SJSA1 (cell line): ENCODE measurements at regions not wholly inside any gene's neighbourhood (a gene's known extent, or its start where the extent isn't known, plus 50 kb on each side); places are given as distances from the start of the nearest gene placed in this dataset.
"Not testable (repeated sequence)": the region's sequence is repeated elsewhere in the genome, so short reads cannot be mapped to it uniquely, and the experiment has no call there.

Experiments used
- DNase-seq, 2 experiments: peaks; one replicate each; pipeline ENCODE4 v3.0.0-alpha.2; 2015 to 2020; ENCODE audit warnings: low spot score in 2 of 2, low read depth in 1 of 2
- H3K27ac ChIP-seq: fragments of 250-450 bp; sonication (Bioruptor Pico); 2 replicates; pipeline ENCODE4 v1.5.1; 2020; ENCODE audit warnings: mild to moderate bottlenecking, moderate library complexity
- H3K27me3 ChIP-seq: fragments of 250-450 bp; sonication (Bioruptor Pico); replicated peaks from 2 replicates; pipeline ENCODE4 v1.5.1; 2020; ENCODE audit warnings: mild to moderate bottlenecking, moderate library complexity
- H3K36me3 ChIP-seq: fragments of 250-450 bp; sonication (Bioruptor Pico); 2 replicates; pipeline ENCODE4 v1.5.1; 2020; ENCODE audit warnings: mild to moderate bottlenecking
- H3K4me1 ChIP-seq: fragments of 250-450 bp; sonication (Bioruptor Pico); replicated peaks from 2 replicates; pipeline ENCODE4 v1.6.1; 2021; ENCODE audit warnings: mild to moderate bottlenecking
- H3K4me3 ChIP-seq: fragments of 250-450 bp; sonication (Bioruptor Pico); 2 replicates; pipeline ENCODE4 v1.5.1; 2020; ENCODE audit warnings: mild to moderate bottlenecking
- H3K9me3 ChIP-seq: fragments of 250-450 bp; sonication (Bioruptor Pico); replicated peaks from 2 replicates; pipeline ENCODE4 v1.5.1; 2020; ENCODE audit warnings: mild to moderate bottlenecking

DNA sequence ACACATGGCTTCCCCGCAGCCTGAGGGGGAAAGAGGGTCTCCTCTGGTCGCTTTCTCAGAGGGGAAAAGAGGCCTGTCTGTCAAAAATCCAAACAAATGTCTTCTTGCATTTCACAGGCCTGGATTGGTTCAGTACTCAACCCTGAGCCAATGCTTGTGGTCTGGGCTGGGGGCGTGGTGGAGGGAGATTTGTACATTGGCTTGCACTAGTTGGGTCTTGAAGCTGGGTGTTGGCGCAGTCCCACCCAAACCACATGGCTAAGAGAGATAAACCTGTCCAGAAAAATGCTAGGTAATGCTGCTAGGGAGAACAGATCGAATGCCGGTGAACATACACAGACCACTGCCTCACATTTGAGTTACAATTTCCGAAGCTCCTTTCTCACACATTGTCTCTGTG lies 461.6 kb downstream of the MED13L start:
- no peak for DNase-seq
- Histone ChIP-seq H3K27me3 (no peaks in the 10 kb centered on the region), H3K9me3 (0 out of 2 replicates have a peak, but pooled peaks cover 2% of the 10 kb centered on the region), H3K27ac (no peak overlapping the region), H3K4me3 (no peak overlapping the region), H3K36me3 (no peaks in the 10 kb centered on the region), H3K4me1 (no peaks in the 10 kb centered on the region)

DNA sequence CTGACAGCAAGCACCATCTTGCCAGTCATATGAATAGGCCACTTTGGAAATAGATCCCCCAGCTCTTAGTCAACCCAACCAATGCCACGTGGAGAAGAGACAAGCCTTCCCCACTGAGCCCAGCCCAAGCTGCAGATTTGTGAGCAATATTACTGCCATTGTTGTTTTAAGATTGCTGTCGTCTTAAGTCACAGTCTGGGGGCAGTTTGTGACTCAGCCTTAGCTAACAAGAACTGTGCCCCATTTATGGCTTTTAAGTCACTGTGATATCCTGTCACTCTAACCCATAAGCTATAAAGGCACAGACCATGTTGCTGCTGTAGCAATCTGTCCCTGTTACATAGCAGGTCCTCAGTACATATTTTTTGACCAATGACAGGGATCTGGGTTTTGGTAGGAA lies 464.2 kb downstream of the MED13L start:
- Histone ChIP-seq H3K4me1 (no peaks in the 10 kb centered on the region), H3K27me3 (no peaks in the 10 kb centered on the region), H3K9me3 (0 out of 2 replicates have a peak, but pooled peaks cover 2% of the 10 kb centered on the region), H3K4me3 (no peak overlapping the region), H3K36me3 (no peaks in the 10 kb centered on the region), H3K27ac (no peak overlapping the region)
- DNase-seq = no peak

DNA sequence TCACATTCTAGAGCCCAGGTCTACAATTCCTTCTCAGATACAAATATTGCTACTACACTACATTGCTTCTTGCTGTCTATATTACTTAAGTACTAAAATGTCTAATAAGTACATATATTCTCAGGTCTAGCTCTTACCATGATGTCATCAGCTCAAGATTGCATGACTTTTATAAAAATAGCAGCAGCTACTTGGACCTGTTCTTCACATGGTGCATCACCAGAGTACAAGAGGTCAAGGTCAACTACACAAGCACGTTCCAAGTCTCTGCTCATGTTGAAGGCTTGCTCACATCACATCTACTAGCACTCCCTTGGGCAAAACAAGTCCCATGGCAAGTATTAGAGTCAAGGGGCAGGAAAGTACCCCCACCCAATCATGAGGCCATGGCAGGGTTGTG lies 465.6 kb downstream of the MED13L start:
- Histone ChIP-seq H3K27ac (no peak overlapping the region), H3K4me3 (no peak overlapping the region), H3K9me3 (0 out of 2 replicates have a peak, but pooled peaks cover 2% of the 10 kb centered on the region), H3K36me3 (no peaks in the 10 kb centered on the region), H3K4me1 (no peaks in the 10 kb centered on the region), H3K27me3 (no peaks in the 10 kb centered on the region)
- DNase-seq = no peak

DNA sequence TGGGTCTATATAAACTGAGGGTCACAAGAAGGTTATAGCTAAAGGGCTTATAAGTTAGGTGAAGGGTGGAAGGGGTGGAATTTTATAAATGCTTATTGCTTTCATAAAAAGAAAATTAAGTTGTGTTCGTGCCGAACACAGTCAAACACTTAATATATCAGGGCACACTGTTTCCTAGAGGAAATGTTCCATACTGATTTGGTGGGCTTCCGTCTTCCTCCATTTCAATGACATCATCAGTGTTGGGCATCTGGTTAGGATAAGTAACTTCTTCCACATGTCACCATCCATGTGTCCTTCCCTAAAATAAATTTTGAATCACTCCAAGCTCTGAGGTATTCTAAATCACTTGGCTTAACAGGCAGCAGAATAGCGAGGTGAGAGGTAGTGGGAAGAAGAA lies 466.4 kb downstream of the MED13L start:
- H3K27ac ChIP-seq = no peak overlapping the region
- H3K9me3 ChIP-seq = 0 out of 2 replicates have a peak, but pooled peaks cover 2% of the 10 kb centered on the region
- no peak for DNase-seq
- H3K4me3 ChIP-seq = no peak overlapping the region
- no peaks in the 10 kb centered on the region for H3K4me1 ChIP-seq
- H3K36me3 ChIP-seq = no peaks in the 10 kb centered on the region
- no peaks in the 10 kb centered on the region for H3K27me3 ChIP-seq

DNA sequence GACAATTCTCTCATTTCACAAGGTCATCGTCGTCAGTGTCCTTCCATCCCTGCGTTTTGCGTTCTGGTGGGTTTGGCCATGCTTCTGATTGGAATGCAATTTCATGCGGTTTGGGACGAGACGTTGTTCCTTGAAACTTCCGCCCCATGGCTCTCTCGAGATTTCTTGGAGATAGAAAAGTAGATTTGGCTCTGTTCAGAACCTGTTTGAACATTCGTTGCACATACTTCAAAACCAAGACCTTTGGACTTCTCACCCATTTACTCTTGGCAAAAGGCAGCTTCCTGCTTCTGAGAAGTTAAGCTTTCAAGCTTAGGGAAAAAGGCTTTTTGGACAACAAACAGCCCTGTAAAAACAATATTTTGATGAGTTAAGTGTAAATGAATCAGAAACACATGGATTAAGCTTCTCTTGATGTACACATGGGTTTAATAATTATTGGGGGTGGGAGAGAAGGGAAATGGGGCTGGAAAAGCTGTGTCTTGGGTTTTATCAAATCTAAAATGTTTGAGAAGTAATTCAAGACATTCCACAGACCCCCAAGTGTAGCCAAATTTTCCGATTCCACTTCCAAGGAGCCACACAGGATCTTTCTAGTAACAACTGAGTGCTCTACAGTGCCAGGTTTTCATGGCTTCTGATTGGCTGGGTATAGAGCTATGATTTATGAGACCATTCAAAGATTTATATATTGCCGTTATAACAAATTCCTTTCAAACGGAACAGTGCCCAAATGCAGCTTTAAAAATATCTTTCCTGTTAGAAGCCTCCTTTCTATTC lies 467.2 kb downstream of the MED13L start:
- Histone ChIP-seq H3K27ac (no peak overlapping the region), H3K4me3 (no peak overlapping the region), H3K9me3 (0 out of 2 replicates have a peak, but pooled peaks cover 2% of the 10 kb centered on the region), H3K4me1 (no peaks in the 10 kb centered on the region), H3K27me3 (no peaks in the 10 kb centered on the region), H3K36me3 (no peaks in the 10 kb centered on the region)
- DNase-seq = no peak

DNA sequence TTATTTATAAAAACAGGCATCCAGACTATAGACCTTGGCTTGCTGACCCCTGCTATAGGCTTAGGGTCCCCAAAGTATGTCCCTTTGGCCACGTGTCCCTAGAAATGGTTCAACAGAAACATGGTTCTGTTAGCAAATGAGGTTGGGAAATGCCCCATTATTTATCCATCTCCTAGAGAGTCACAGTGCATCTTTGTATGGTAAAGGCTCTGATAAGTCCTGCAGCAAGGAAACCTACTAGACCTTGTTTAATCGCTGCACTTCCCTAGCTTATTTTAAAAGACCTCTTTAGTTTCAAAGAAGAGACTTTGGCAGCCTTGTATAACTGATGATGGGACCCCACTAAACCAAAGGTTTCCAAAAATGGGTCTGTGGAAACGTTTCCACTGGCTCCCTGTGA lies 471.5 kb downstream of the MED13L start:
- Histone ChIP-seq H3K4me1 (no peaks in the 10 kb centered on the region), H3K9me3 (no peaks in the 10 kb centered on the region), H3K27me3 (no peaks in the 10 kb centered on the region), H3K4me3 (no peak overlapping the region), H3K36me3 (no peaks in the 10 kb centered on the region), H3K27ac (no peak overlapping the region)
- no peak for DNase-seq

DNA sequence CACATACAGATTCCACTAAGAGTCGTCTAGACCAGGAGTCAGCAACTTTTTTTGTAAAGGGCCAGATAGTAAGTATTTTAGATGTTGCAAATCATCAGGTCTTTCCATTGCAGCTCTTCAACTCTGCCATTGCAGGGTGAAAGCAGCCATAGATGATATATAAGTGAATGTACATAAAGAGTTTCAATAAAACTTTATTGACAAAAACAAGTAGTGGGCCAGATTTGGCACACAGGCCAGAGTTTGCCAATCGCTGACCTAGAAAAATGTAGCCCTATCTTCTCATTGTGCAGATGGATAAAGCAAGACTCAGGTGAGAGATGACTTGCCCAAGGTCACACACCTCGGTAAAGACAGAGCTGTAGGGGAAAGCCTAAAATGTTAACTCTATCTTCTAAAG lies 474.7 kb downstream of the MED13L start:
- Histone ChIP-seq H3K27me3 (no peaks in the 10 kb centered on the region), H3K4me3 (no peak overlapping the region), H3K4me1 (no peaks in the 10 kb centered on the region), H3K27ac (no peak overlapping the region), H3K9me3 (no peaks in the 10 kb centered on the region), H3K36me3 (no peaks in the 10 kb centered on the region)
- DNase-seq = no peak

DNA sequence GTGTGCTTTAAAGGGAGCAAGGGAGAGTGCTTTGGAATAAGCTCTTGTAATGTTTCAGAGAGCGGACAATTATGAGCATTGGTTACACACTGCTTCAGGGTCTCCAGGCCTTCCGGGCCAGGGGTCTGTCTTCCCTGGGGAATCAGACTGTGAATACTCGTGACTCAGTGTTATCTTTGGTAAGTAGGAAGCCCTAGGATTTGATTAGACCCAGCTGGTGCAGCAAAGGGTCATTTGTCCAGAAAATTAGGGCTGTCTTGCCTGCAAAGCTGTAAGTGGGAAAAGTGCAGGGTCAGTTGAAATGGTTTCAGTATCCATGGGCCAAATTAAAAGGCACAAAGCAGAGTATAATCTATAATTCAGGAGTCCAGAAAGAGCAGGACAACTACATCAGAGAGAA lies 475.6 kb downstream of the MED13L start:
- Histone ChIP-seq H3K4me1 (no peaks in the 10 kb centered on the region), H3K9me3 (no peaks in the 10 kb centered on the region), H3K36me3 (no peaks in the 10 kb centered on the region), H3K27me3 (no peaks in the 10 kb centered on the region), H3K27ac (no peak overlapping the region), H3K4me3 (no peak overlapping the region)
- DNase-seq = no peak

DNA sequence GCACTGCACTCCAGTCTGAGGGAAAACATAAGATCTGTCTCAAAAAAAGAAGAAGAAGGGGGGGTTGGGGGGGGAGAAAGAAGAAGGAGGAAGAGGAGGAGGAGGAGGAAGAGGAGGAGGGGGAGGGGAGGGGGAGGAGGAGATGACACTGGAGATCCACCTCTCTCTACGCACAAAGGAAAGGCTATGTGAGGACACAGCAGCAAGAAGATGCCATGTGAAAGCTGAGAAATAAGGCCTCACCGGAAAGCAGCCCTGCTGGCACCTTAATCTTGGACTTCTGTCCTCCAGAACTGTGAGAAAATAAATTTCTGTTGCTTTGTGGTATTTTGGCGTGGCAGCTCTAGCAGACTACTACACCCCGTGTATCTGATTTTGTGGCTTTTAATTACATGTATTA lies 477.9 kb downstream of the MED13L start:
- DNase-seq = no peak
- H3K36me3 ChIP-seq = no peaks in the 10 kb centered on the region
- no peak overlapping the region for H3K4me3 ChIP-seq
- H3K9me3 ChIP-seq = no peaks in the 10 kb centered on the region
- H3K4me1 ChIP-seq = no peaks in the 10 kb centered on the region
- H3K27ac ChIP-seq = no peak overlapping the region
- no peaks in the 10 kb centered on the region for H3K27me3 ChIP-seq

DNA sequence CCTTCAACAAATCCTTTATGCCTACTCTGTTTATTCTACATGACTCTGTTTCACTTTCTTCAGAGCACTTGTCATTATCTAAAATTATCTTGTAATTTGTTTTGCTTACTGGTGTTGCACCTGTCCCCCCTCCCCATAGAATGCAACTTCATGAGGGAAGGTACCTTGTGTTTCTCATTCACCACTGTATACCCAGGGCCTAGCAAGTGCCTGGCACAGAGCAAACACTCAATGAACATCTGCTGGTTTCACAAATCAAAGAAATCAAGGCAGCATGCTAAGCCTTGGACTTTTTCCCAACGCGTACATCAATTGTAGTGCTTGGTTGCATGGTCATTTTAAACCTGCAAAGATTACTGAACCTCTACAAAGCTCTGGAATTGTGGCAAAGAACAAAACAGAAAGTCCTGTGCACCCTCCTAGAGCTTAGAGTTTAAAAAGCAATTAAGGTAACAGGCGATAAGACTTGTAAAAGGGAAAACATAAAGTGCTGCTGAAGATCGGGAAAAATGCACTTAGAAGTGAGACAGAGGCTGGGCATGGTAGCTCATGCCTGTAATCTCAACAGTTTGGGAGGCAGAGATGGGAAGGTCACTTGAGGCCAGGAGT lies 479.1 kb downstream of the MED13L start:
- H3K36me3 ChIP-seq = no peaks in the 10 kb centered on the region
- no peak for DNase-seq
- H3K27me3 ChIP-seq = no peaks in the 10 kb centered on the region
- H3K4me1 ChIP-seq = no peaks in the 10 kb centered on the region
- no peak overlapping the region for H3K4me3 ChIP-seq
- H3K27ac ChIP-seq = no peak overlapping the region
- no peaks in the 10 kb centered on the region for H3K9me3 ChIP-seq

DNA sequence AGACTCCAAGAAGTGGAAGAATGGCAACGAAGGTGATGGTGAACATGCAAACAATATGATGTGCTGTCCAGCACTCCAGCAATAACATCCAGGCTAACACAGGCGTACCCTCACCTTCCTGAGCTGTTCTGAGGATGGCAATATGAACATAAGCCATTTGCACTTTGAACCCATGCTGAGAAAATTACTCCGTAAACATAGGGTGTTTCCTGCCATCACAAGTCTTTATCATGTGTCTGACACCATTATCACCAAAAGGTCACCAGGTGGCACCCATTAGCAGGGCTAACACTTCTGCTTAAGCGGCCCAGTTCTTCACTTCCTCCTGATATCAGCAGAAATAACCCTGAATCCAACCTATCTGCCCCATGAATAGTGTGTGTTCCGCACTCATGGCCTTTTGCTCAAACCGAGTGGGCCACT lies 482.8 kb downstream of the MED13L start:
- Histone ChIP-seq H3K9me3 (no peaks in the 10 kb centered on the region), H3K4me1 (no peaks in the 10 kb centered on the region), H3K27me3 (no peaks in the 10 kb centered on the region; the same call in 1 of the 2 replicates), H3K4me3 (no peak overlapping the region), H3K36me3 (no peaks in the 10 kb centered on the region), H3K27ac (no peak overlapping the region)
- no peak for DNase-seq

DNA sequence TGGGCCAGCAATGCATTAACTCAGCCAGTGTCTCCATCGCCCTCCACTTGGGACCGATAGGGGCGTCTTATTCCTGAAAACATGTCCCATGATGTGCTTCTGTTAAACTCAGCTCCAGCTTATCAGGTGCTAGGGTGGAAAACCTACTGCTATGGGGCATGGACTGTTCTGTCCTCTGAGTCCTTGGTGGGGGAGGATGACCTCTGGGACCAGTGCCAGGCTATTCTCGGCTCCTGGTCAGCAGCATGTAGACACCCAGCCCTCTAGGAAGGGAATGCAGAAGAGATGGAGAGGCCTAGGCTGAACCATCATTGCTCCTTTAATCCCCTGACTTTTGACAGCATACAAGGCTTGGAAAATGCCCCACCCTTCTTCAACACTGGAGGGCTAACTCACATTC lies 486.2 kb downstream of the MED13L start:
- H3K4me3 ChIP-seq = no peak overlapping the region
- H3K27ac ChIP-seq = no peak overlapping the region
- no peaks in the 10 kb centered on the region for H3K4me1 ChIP-seq
- no peaks in the 10 kb centered on the region for H3K9me3 ChIP-seq
- peaks cover 4% of the 10 kb centered on the region for H3K27me3 ChIP-seq
- H3K36me3 ChIP-seq = no peaks in the 10 kb centered on the region
- no peak for DNase-seq

DNA sequence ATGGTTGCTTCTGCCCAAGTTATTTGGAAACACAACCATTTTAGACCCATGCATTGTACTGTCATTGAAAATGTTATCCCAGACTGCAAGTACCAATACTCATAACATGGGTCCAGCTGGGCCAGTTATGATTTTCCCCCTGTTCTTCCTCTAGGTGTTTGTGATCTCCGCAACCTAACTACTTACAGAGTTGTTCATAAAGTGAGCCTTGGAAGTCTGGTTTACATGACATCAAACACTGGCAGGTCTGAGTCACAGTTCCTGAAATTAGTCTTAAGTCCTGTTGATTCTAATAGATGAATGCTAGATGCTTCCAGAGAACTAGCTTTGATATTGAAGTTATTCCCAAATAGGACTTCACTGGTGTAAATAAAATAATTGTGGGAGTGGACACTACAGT lies 487.0 kb downstream of the MED13L start:
- no peak for DNase-seq
- no peaks in the 10 kb centered on the region for H3K4me1 ChIP-seq
- H3K9me3 ChIP-seq = no peaks in the 10 kb centered on the region
- no peaks in the 10 kb centered on the region for H3K36me3 ChIP-seq
- no peak overlapping the region for H3K4me3 ChIP-seq
- no peak overlapping the region for H3K27ac ChIP-seq
- peaks cover 4% of the 10 kb centered on the region for H3K27me3 ChIP-seq

DNA sequence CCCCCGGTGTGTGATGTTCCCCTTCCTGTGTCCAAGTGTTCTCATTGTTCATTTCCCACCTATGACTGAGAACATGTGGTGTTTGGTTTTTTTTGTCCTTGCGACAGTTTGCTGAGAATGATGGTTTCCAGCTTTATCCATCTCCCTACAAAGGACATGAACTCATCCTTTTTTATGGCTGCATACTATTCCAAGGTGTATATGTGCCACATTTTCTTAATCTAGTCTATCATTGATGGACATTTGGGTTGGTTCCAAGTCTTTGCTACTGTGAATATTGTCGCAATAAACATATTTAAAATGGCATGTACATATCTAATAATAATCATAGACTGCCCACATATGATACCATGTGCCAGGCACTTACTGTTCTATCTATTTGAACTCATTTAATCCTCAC lies 491.0 kb downstream of the MED13L start:
- H3K27me3 ChIP-seq, H3K4me3 ChIP-seq, H3K4me1 ChIP-seq, H3K36me3 ChIP-seq, H3K9me3 ChIP-seq, DNase-seq, H3K27ac ChIP-seq: not testable (repeated sequence)
